Gastroesophageal sphincter (tissue), 3 donors: ENCODE measurements at regions not wholly inside any gene's neighbourhood (a gene's known extent, or its start where the extent isn't known, plus 50 kb on each side); places are given as distances from the start of the nearest gene placed in this dataset.

Experiments used
- EP300 ChIP-seq: sonication (generic); formaldehyde crosslinking; IDR thresholded peaks from one replicate; pipeline ENCODE4 v1.6.1; 2017; ENCODE audit warnings: antibody characterized with exemption, mild to moderate bottlenecking
- POLR2A ChIP-seq, 2 donors: fragments of 450-650 bp; IDR thresholded peaks; one replicate each; pipeline ENCODE4 v1.6.1; 2017; ENCODE audit warnings: antibody characterized with exemption in 2 of 2, mild to moderate bottlenecking in 2 of 2, moderate library complexity in 1 of 2
- POLR2AphosphoS5 ChIP-seq: sonication (generic); formaldehyde crosslinking; IDR thresholded peaks from one replicate; pipeline ENCODE4 v1.6.1; 2017; ENCODE audit warnings: antibody characterized with exemption
- TF ChIP-seq, protein P1 (sequence below), 4 experiments: fragments of 200-600 bp in 2 of 4; fragments of 450-650 bp in 2 of 4; sonication (generic) in 1 of 4; IDR thresholded peaks; one replicate each; pipeline ENCODE4 v1.5.1; 2017 to 2019; ENCODE audit warnings: antibody characterized with exemption in 4 of 4, mild to moderate bottlenecking in 2 of 4, moderate library complexity in 2 of 4

DNA sequence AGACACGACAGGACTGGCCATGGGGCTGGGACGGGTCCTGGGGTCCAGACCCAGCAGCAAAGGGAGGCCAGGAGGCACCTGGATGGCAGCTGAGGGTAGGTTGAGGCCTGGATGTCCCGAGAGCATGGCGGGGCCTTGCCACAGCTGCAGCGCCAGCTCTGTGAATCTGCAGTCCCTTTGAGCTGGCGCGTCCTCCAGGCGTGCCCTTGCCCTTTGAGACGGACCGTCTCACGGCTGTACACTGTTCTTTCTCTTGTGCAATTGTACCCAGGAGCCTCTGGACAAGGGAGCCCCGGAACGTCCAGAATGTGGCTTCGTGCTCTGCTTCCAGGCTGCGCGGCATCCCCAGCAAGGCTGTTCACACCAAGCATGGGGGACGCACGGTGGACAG, 69.5 kb upstream of the CIBAR2 start:
- TF ChIP-seq, protein P1, sequence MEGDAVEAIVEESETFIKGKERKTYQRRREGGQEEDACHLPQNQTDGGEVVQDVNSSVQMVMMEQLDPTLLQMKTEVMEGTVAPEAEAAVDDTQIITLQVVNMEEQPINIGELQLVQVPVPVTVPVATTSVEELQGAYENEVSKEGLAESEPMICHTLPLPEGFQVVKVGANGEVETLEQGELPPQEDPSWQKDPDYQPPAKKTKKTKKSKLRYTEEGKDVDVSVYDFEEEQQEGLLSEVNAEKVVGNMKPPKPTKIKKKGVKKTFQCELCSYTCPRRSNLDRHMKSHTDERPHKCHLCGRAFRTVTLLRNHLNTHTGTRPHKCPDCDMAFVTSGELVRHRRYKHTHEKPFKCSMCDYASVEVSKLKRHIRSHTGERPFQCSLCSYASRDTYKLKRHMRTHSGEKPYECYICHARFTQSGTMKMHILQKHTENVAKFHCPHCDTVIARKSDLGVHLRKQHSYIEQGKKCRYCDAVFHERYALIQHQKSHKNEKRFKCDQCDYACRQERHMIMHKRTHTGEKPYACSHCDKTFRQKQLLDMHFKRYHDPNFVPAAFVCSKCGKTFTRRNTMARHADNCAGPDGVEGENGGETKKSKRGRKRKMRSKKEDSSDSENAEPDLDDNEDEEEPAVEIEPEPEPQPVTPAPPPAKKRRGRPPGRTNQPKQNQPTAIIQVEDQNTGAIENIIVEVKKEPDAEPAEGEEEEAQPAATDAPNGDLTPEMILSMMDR (IDR thresholded peaks at IDR 0.05), result no peak
- TF ChIP-seq EP300, result no peak
- no peak for TF ChIP-seq POLR2AphosphoS5
- no peak for TF ChIP-seq POLR2A (IDR thresholded peaks at IDR 0.05)
